Inflammatory macrophage treated with lipopolysaccharide for 1 hour (primary cell): ENCODE measurements at regions not wholly inside any gene's neighbourhood (a gene's known extent, or its start where the extent isn't known, plus 50 kb on each side); places are given as distances from the start of the nearest gene placed in this dataset.

Experiments used
- DNase-seq, 2 donors: peaks; one replicate each; pipeline ENCODE4 v3.0.0-alpha.2; 2020 to 2022

DNA sequence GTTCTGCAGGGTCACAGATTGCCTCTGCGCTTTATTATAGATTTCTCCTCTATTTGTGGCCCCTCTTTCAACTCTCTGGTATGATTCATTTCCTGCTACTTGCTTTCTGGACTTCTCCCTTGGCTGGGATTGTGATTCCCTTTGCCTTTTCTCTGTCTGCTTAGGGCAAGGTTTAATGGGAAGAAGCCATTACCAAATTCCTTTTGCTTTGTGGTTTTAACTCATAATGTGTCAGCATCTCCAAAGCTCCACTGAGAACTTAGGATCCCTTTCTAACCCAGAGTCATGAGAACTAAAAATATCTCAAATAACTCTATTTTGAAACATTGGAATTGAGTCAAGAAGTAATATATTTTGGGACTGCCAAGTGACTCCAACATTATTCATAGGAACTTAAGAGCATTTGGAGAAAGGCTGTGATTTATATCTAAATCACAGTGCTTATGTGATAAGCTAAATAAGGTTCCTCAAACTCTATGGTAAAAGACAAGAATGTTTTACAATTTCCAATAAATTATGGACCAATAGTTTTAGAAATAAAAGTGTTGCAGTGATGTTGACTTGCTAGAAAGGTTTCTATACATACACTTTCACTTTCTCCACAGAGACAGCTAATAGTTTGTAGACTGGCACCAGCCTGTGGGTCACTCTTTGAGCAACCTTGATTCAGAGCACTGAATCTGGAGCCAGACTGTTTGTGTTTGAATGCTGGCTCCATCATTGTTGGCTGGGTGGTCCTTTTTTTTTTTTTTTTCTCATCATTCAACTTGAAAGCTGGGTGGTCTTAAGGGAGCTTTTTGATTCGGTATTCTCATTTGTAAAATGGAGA lies 93.9 kb downstream of the DACT1 start:
- peak; percentile 17 to 42 for DNase-seq

DNA sequence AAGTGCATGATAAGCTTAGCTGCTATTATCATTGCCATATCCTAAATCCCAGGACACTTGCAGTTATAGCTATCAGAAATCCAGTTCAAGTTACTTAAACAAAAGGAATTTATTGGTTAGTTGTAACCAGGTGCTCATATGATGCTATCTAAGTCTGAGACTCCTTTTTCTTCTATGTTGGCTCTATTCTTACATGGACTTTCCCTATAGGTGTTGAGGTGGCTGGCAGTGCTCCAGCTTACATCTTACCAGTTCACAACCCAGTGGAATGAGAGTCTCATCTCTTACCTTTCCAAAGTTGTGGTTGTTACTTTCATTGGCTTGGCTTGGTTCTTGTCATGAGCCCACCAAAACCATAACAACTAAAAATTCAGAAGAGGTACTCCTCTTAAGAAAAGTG lies 94.6 kb downstream of the DACT1 start:
- DNase-seq: no peak

DNA sequence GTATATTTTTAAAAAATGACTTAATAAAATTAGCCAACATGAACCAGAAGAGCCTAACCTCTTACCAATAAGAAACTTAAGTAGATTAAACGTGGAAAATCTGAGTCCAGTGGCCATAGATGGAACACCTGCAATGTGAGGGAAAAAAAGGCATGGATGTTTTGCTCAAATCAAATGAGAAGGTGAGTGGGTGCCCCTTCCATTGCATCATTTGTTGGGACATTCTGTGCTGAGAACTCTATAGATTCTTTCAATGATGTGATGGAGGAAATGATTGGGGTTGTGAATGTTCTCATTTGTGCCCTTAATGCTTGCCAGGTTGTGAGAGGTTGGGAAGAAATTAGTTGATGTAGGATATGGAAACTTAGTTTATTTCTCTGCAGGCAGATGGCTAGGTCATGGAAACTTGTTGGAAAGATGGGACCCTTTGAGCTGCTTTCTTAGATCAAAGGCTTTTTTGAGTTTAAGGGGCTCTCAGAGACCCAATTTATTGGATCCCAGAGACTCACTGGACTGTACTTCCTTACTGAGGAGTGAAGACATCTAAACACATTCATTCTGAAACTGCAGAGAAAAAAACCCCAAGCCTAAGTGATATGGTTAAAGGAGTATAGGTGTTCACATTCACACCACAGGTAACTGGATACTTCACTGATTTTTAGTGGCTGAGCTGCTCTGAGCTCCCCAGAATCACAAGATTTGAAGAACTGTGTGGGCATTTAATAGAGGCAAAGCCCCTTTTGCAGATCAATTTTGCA lies 95.9 kb downstream of the DACT1 start:
- DNase-seq: no peak

DNA sequence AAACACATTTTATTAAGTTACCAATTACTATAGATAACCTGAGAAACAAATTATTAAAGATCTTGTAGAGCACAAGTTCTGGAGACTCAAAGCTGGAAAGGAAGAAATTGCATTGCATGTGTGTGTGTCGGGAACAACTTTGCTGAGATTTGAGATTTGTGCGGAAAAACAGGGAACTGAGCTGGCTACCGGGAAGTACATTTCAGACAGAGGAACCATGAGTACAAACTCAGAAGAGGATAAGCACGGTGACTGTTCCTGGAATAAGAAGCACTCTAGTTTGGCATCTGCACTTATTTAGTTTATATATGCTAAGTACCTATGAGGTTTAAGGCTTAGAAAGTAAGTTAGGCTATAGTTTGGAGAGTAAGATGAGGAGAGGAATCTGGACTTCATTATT lies 97.8 kb downstream of the DACT1 start:
- peak in 1 of 2 donors; percentile 32 for DNase-seq

DNA sequence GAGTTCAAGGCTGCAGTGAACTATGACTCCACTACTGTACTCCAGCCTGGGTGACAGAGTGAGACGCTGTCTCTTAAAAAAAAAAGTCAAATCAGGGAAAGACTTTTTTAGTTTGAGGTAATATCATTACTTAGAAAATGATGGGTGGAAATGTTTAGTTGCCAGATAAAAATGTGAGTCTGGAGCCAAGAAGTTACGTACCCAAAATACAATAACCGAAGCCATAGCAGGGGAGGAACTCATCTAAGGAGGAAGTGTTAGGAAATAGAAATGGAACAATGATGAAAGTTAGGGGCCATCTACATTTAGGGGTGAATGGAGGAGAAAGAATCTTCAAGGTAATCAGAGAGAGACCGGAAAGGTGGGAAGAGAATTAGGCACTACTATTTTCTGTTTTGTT lies 98.8 kb downstream of the DACT1 start:
- DNase-seq: peak in 1 of 2 donors; percentile 23

DNA sequence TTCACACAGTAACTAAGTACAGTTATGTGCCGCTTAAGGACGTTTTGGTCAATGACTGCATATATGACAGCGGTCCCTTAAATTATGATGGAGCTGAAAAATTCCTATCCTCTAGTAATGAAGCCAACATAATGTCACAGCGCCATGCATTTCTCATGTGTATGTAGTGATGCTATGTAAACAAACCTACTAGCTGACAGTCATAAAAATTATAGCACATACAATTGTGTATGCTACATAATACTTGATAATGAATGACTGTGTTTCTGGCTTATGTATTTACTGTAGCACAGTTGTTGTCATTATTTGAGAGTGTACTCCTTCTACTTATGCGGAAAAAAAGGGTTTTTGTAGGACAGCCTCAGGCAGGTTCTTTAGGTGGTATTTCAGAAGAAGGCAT lies 99.7 kb downstream of the DACT1 start:
- no peak for DNase-seq

DNA sequence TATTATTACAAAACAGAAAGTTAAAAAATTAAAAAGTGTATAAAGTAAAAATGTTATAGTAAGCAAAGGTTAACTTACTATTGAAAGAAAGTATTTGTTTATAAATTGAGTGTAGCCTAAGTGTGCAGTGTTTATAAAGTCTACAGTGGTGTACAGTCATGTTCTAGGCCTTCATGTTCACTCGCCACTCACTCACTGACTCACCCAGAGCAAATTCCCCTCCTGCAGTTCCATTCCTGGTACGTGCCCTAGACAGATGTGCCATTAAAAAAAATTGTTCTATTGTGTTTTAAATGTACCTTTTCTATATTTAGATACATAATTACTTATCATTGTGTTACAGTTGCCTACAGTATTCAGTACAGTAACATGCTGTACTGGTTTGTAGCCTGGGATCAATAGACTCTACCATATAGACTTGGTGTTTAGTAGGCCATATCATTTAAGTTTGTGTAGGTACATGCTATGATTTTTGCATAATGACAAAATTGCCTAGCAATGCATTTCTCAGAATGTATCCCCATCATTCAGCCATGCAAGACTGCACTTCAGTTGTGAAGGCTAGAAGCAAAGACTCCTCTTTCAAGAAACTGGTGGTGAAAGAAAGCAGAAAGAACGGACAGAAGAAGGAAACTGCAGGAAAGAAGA lies 100.6 kb downstream of the DACT1 start:
- no peak for DNase-seq

DNA sequence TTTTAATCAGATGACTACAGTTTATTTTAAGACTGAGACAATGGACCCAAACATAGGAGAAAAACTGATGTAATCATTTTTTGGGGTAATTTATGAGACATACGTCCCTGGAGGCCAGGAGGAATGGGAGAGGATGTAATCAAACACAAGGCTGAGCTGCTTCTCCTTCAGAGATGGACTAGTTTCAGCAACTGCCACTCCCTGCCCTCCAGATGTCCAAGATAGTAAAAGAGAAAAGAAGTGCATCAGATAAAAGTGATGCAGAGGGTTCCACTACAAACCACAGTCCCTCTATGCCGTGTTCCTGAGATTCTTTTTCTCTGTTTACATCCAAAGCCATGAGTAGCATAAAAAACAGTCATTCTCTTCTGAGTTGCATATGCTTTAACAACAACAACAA lies 101.1 kb downstream of the DACT1 start:
- DNase-seq: no peak

DNA sequence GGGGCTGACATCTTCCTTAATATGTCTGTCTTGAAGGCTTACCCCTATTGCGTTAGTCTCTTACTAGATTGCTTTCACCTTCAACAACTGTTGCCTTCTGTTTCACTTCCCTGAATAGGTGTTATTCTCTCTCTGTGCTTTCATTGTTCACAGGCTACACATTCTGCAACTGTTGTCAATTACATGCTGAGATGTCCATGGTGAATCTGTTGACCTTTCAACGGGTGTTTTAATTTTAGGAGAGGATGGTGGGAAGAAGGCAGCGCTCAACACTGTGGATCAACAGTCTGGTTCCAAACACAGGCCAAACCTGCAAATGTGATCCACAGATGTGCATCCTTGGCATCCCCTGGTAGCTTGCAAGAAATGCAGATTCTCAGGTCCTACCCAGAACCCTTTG lies 101.9 kb downstream of the DACT1 start:
- DNase-seq: no peak

DNA sequence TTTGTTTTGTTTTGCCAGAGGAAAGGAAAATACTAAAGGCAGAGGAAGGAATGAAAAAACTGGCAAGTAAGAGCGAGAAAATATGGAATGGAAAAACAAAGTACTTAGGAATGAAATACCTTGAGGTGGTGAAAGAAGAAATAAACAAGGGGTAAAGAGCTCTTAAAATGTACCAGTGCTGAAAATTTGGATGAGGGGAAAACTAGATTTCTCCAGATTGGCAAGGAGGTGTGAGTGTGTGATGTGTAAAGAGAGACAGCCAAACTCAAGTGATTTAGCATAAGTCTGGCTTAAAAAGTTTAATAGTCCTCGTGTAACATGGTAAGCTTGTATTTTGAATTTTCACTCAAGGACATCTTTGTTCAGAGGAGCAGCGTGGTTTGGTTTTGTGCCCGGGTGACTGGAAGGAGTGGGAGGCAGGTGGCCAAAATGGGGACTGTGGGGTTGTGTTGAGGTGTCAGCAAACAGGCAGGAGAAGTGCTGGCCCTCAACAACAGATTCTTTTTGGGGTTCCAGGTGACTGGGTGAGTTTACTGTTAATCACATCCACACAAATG lies 102.7 kb downstream of the DACT1 start:
- no peak for DNase-seq

DNA sequence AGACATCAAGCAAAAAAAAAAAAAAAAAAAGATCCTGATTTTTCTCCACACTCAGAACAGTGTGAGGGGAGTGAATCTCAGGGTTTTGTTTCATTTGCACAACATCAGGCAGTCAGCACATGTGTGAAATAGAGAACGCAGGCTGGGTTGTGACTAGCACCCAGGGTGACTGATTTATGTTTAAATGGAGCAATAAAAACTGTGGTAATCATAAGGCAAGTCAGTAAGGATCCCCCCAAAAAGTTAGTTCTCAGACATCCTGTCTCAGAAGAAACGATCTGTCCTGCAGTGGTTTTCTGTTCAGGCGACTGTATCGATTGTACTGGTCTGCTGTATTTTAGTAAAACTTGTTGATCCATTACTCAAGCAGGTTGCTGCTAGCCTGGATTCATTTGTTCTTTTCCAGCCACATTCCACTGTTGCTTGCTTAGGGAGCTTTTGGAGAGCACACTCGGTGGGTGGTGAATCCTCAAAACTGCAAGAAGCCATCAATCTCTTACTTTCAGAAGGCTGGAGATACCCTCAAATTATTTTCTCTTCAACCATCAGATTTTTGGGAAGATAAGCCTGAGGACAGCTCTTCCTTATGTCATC lies 107.1 kb downstream of the DACT1 start:
- no peak for DNase-seq

DNA sequence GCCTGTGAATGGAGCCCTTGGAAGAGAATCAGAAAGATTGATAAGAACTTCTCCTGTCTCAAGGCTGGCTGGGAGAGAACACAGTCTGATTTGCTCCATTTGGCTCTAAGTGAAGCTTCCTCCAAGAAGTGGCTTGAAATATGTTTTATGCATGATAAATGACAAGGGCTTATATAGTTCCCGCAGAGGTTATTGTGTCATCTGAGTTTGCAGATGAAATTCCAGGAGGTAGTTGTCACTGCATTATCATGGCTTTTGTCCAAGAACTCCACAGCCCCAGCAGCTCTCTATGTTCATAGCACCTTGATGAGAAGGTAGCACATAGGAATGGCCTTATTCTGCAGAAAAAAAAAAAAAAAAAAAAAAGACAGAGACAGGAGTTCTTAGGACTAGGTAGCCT lies 108.5 kb downstream of the DACT1 start:
- DNase-seq: no peak

DNA sequence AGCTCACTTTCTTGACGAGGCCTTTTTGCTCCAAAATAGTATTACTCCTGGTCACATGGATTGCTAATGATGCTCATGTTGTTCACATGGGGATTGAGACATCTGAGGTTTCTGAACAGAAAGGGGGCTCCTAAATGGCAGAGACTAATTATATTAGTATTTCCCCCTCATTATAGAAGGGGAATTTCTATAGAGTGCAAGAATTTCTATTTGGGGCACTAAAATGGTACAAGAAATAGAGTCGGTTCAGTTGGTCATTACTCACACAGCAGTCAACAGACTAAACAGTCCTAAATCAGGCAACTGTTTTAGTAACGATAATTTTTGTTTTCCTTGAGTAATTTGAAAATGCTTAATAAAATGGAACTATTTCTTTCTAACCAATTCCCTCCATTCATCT lies 108.9 kb downstream of the DACT1 start:
- DNase-seq: no peak

DNA sequence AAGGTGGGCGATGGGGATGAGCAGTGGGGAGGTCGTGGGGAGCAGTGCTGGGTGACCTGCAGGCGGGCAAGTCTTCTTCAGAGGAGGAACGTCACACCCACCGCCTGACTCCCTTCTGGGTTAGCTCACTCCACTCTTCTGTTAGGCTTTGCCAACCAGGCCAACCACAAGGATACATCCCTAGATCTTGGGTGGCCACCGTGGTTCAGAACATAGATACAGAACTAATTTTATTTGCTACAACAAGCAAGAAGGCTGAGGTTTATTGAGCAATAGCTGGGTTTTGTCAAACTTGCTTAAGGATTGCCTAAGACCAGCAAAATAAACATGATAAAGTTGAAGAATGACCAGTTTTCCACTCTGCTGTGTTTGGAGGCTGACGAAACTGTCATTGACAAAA lies 109.4 kb downstream of the DACT1 start:
- peak; percentile 92 to 93 for DNase-seq

DNA sequence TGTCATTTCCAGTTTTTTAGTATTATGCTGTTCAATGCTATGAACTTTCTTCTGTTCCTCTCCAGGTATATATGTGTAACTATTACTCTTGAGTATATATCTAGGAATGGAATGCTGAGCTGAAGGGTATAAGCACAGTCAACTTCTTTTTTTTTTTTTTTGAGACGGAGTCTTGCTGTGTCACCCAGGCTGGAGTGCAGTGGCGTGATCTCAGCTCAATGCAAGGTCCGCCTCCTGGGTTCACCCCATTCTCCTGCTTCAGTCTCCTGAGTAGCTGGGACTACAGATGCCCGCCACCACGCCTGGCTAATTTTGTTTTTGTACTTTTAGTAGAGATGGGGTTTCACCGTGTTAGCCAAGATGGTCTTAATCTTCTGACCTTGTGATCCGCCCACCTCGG lies 110.5 kb downstream of the DACT1 start:
- DNase-seq: peak; percentile 23 to 43

DNA sequence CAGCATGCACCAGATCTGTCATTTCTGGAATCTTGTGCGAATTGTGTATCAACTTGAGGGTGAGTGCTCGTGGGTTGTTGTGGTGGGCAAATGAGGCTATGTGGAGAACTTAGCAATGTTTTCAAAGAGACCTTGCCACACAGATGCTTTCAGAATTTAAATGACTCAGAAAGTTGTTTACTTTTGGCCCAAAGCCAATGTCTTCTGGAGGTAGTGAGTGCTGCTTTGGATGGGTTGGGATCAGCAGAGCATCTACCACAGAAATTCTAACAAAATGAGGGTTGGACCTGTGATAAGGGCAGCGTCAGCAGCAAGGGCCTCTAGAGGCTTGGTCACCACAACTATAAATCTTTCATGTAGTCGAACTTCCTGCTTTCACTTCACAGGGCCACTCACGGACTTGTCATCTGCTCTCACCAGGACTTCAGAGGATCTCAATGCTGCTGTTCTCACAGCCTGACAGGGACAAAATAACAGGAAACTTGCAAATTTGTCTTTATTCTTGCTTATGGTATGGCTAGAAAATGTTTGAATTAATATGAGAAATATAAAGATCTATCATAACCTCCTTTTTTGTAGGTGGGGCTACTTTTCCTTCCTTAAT lies 111.4 kb downstream of the DACT1 start:
- peak; percentile 63 to 85 for DNase-seq

DNA sequence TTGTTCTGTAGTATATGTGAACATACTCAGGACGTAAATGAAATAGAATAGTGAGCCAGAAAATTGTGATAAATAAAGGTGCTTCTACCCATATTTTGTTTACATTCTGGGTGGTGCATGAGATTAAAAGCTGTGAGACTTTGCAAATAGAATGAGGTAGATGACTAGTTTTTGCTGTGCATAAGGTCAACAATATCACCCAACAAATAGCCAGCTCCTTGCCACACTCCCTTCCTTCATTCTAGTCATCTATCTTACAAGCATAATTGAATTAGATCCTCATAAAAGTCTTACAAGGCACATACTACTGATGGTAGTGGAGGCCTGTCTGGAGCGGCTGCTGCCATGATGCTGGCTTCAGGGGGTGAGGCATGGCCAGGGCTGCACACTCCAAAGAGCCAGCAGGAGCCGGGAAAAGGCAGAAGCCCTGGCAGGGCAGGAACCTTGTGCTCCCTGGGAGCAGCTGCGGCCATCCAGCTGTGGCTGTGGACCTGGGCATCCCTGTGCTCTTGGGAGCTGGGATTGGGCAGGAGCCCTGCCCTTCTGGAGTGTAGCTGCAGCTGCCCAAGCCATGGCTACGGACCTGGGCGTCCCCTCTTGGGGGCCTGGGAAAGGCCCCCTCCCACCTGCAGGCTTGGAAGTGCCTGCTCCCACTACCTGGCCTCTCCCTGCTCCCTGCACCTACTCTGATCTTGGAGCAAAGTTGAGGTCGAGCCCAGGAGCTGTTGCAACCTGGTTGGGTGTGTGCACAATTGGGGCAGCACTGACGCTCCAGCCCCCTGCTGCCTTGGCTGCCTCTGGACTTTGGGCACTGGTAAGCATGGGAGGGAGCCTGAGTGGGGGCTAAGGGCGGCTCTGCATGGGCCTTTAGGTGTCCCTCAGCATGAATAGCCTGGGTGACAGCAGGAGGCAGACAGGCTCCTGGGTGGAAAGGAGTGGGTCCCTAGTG lies 112.8 kb downstream of the DACT1 start:
- DNase-seq: no peak

DNA sequence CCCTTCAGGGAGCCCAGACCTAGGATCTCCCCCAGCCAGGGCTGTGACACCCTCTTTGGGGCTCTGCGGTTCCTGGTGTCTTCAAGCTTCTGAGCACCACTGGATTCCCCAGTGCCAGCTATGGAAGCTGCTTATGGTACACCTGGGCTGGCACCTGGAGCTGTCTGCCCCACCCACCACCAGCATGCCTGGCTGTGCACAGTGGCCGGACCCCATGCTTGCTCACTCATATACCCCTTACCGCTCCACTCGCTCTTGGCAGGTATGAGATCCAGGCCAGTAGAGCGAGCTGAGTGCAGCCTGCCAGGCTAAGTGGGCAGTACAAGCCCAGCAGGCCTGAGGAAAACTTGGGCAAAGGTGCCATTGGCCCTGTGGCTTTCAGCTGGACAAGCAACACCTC lies 114.0 kb downstream of the DACT1 start:
- DNase-seq: no peak

DNA sequence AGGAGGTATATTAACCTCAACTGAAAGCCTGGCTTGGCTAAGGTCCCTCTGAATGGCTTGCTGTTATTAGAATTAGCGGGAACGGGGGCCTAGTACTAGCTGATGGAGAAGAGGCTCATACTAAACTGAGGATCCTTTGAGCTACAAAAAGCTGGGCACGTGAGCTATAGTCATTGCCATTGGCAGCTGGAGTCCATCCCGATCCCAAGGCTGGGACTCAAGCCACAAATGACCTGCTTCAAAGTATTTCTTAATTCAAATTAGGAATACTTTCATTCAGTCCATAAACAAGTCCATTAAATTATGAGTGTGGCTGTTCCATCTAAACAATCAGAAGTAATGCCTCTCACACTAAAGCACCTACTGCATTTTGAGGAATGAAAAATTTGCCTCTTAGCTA lies 114.5 kb downstream of the DACT1 start:
- no peak for DNase-seq

DNA sequence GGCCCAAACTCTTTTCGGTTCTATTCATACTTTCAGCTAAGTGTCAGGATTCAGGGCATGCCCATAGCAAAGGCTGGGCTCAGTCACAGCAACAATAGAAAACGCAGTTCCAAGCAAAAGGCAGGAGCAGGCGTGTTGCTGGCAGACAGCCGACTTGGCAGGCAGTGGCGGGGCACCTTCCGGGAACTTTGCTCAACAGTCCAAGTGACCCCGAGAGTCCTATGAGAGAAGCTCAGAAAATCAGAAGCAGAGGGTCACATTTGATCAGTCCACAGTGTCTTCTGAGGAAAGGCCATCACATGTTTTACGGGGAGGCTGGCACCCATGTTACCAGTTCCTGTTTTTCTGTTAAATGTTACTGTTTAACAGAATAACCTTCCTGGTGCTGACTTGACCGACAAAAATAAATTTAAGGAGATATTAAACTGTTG lies 115.0 kb downstream of the DACT1 start:
- DNase-seq: peak; percentile 70 to 86
